GM23338 (cell line): ENCODE measurements at regions not wholly inside any gene's neighbourhood (a gene's known extent, or its start where the extent isn't known, plus 50 kb on each side); places are given as distances from the start of the nearest gene placed in this dataset.

Experiments
- ATAC-seq: fragments of 200-7000 bp; cut with Tn5 transposase; 3 replicates; pipeline ENCODE4 v1.9.1; 2020
- DNase-seq: peaks from one replicate; pipeline ENCODE4 v3.0.0-alpha.2; 2015; ENCODE audit warnings: low spot score
- H2AFZ ChIP-seq: fragments of 200-600 bp; sonication (generic); 2 replicates; pipeline ENCODE4 v1.8.0; 2016; ENCODE audit warnings: antibody characterized with exemption, mild to moderate bottlenecking, moderate library complexity
- H3F3A ChIP-seq: fragments of 200-600 bp; sonication (generic); replicated peaks from 2 replicates; pipeline ENCODE4 v1.8.0; 2017; ENCODE audit warnings: antibody characterized with exemption, mixed run types, low read depth
- H3K27ac ChIP-seq: fragments of 200-600 bp; sonication (generic); 2 replicates; pipeline ENCODE4 v1.6.1; 2016; ENCODE audit warnings: low read depth
- H3K27me3 ChIP-seq: fragments of 200-600 bp; sonication (generic); 2 replicates; pipeline ENCODE4 v1.8.0; 2016; ENCODE audit warnings: mild to moderate bottlenecking, mixed run types, moderate library complexity; ENCODE audit not compliant: insufficient read depth
- H3K36me3 ChIP-seq: fragments of 200-600 bp; sonication (generic); 2 replicates; pipeline ENCODE4 v1.8.0; 2016; ENCODE audit warnings: mild to moderate bottlenecking; ENCODE audit not compliant: insufficient read depth
- H3K4me1 ChIP-seq: fragments of 200-600 bp; sonication (generic); 2 replicates; pipeline ENCODE4 v1.8.0; 2016; ENCODE audit warnings: mild to moderate bottlenecking, moderate library complexity; ENCODE audit not compliant: insufficient read depth
- H3K4me2 ChIP-seq: fragments of 200-600 bp; sonication (generic); 2 replicates; pipeline ENCODE4 v1.7.1; 2017; ENCODE audit warnings: mixed run types
- H3K4me3 ChIP-seq: fragments of 200-600 bp; sonication (generic); 2 replicates; pipeline ENCODE4 v1.6.1; 2016; ENCODE audit warnings: mixed run types
- H3K79me2 ChIP-seq: fragments of 200-600 bp; sonication (generic); replicated peaks from 2 replicates; pipeline ENCODE4 v1.8.0; 2017; ENCODE audit warnings: mild to moderate bottlenecking; ENCODE audit not compliant: insufficient read depth
- H3K9me2 ChIP-seq: fragments of 200-600 bp; sonication (generic); 2 replicates; pipeline ENCODE4 v1.8.0; 2017; ENCODE audit not compliant: insufficient read depth
- H4K20me1 ChIP-seq: fragments of 200-600 bp; sonication (generic); replicated peaks from 2 replicates; pipeline ENCODE4 v1.8.0; 2017; ENCODE audit warnings: mild to moderate bottlenecking; ENCODE audit not compliant: insufficient read depth
- H3K27ac Mint-ChIP-seq: 2 replicates; pipeline ENCODE4 v1.8.0; 2020; ENCODE audit warnings: inconsistent platforms, mild to moderate bottlenecking, moderate library complexity, mixed read lengths
- H3K27me3 Mint-ChIP-seq: 3 replicates; pipeline ENCODE4 v1.8.0; 2022; ENCODE audit warnings: low read depth, mild to moderate bottlenecking, moderate library complexity, mixed read lengths, inconsistent platforms; ENCODE audit not compliant: insufficient read depth, poor library complexity
- H3K36me3 Mint-ChIP-seq: 3 replicates; pipeline ENCODE4 v1.8.0; 2021; ENCODE audit warnings: low read depth, mild to moderate bottlenecking, inconsistent platforms, moderate library complexity, mixed read lengths
- H3K4me1 Mint-ChIP-seq: 3 replicates; pipeline ENCODE4 v1.8.0; 2020; ENCODE audit warnings: mild to moderate bottlenecking, inconsistent platforms, mixed read lengths
- H3K4me3 Mint-ChIP-seq: 3 replicates; pipeline ENCODE4 v1.8.0; 2021; ENCODE audit warnings: moderate library complexity, mild to moderate bottlenecking, inconsistent platforms, mixed read lengths
- H3K9me3 Mint-ChIP-seq: 3 replicates; pipeline ENCODE4 v1.8.0; 2020; ENCODE audit warnings: moderate library complexity, mild to moderate bottlenecking, inconsistent platforms, mixed read lengths
- CREB1 ChIP-seq: fragments of 250-450 bp; sonication (Bioruptor Pico); IDR thresholded peaks from 2 replicates; pipeline ENCODE4 v1.5.0; 2020; ENCODE audit warnings: low read depth, mild to moderate bottlenecking, moderate library complexity
- JUNB ChIP-seq: IDR thresholded peaks from one replicate; pipeline ENCODE4 v1.6.1; 2016; ENCODE audit warnings: antibody characterized with exemption; ENCODE audit not compliant: unreplicated experiment
- POLR2AphosphoS5 ChIP-seq: IDR thresholded peaks from 2 replicates; pipeline ENCODE4 v1.6.1; 2016; ENCODE audit warnings: antibody characterized with exemption, low read depth
- STAT1 ChIP-seq: IDR thresholded peaks from one replicate; pipeline ENCODE4 v1.6.1; 2016; ENCODE audit warnings: antibody characterized with exemption; ENCODE audit not compliant: unreplicated experiment
- ZNF114 ChIP-seq: fragments of 250-450 bp; sonication (Bioruptor Pico); IDR thresholded peaks from 2 replicates; pipeline ENCODE4 v1.5.0; 2020; ENCODE audit warnings: mild to moderate bottlenecking, moderate library complexity
- ZNF331 ChIP-seq: fragments of 250-450 bp; sonication (Bioruptor Pico); IDR thresholded peaks from 2 replicates; pipeline ENCODE4 v1.5.0; 2020; ENCODE audit warnings: low read depth, mild to moderate bottlenecking, moderate library complexity
- TF ChIP-seq, protein P1 (sequence below): IDR thresholded peaks from one replicate; pipeline ENCODE4 v1.6.1; 2018; ENCODE audit warnings: antibody characterized with exemption; ENCODE audit not compliant: unreplicated experiment
- TF ChIP-seq, protein P2 (sequence below): IDR thresholded peaks from 2 replicates; pipeline ENCODE4 v1.6.1; 2016; ENCODE audit warnings: antibody characterized with exemption
- TF ChIP-seq, protein P3 (sequence below): fragments of 250-450 bp; sonication (Bioruptor Pico); IDR thresholded peaks from 2 replicates; pipeline ENCODE4 v1.5.0; 2020; ENCODE audit warnings: mild to moderate bottlenecking, moderate library complexity
- TF ChIP-seq, protein P4 (sequence below), 2 experiments: fragments of 200-600 bp in 1 of 2; sonication (generic) in 1 of 2; conservative IDR thresholded peaks; 2 replicates each; pipeline versions ENCODE4 v1.5.1 to v1.6.1; 2016 to 2017; ENCODE audit warnings: antibody characterized with exemption in 2 of 2, low read depth in 2 of 2, mild to moderate bottlenecking in 2 of 2, moderate library complexity in 1 of 2

DNA sequence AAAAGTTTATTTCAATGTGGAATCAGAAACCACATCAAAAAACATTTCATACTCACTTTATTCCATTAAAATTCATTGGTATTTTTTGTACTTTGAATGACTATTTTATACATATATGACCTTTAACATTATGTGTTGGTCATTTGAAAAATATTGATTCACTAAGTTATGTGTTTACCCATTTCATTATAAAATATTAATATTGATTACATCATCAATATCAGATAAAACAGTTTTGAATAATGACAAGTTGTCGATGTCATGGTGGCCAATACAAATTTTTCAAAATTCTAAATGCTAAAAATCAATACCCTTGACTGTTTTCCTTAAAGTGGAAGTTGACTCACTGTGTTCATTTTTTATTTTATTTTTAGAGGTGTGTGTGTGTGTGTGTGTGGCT, 239.7 kb upstream of the ROBO1 start (continued):
- TF ChIP-seq, protein P1, sequence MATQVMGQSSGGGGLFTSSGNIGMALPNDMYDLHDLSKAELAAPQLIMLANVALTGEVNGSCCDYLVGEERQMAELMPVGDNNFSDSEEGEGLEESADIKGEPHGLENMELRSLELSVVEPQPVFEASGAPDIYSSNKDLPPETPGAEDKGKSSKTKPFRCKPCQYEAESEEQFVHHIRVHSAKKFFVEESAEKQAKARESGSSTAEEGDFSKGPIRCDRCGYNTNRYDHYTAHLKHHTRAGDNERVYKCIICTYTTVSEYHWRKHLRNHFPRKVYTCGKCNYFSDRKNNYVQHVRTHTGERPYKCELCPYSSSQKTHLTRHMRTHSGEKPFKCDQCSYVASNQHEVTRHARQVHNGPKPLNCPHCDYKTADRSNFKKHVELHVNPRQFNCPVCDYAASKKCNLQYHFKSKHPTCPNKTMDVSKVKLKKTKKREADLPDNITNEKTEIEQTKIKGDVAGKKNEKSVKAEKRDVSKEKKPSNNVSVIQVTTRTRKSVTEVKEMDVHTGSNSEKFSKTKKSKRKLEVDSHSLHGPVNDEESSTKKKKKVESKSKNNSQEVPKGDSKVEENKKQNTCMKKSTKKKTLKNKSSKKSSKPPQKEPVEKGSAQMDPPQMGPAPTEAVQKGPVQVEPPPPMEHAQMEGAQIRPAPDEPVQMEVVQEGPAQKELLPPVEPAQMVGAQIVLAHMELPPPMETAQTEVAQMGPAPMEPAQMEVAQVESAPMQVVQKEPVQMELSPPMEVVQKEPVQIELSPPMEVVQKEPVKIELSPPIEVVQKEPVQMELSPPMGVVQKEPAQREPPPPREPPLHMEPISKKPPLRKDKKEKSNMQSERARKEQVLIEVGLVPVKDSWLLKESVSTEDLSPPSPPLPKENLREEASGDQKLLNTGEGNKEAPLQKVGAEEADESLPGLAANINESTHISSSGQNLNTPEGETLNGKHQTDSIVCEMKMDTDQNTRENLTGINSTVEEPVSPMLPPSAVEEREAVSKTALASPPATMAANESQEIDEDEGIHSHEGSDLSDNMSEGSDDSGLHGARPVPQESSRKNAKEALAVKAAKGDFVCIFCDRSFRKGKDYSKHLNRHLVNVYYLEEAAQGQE = no peak
- TF ChIP-seq, protein P2, sequence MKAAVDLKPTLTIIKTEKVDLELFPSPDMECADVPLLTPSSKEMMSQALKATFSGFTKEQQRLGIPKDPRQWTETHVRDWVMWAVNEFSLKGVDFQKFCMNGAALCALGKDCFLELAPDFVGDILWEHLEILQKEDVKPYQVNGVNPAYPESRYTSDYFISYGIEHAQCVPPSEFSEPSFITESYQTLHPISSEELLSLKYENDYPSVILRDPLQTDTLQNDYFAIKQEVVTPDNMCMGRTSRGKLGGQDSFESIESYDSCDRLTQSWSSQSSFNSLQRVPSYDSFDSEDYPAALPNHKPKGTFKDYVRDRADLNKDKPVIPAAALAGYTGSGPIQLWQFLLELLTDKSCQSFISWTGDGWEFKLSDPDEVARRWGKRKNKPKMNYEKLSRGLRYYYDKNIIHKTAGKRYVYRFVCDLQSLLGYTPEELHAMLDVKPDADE = no peak
- TF ChIP-seq STAT1 (no peak), ZNF114 (CRISPR knock-in tag) (no peak)

DNA sequence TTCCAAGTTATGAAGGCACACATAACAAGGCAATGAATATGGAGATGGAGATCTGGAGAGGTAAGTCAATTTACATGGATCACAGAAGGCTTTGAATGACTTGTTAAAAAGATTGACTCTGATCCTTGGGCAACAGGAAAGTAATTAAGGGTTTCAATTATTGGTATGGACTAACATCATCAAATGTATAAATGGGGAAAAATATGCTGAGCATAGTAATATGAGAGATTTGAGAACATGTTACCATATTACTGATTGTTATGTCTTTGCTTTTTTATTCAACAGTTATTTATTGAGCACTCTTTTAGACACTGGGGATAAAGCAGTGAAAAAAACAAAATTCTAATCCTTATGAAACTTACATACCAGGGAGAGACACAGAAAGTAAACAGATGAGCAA, 238.5 kb upstream of the ROBO1 start:
- no peak for ATAC-seq
- TF ChIP-seq POLR2AphosphoS5 (no peak), ZNF331 (CRISPR knock-in tag) (no peak), JUNB (no peak), CREB1 (CRISPR knock-in tag) (no peak), ZNF114 (CRISPR knock-in tag) (no peak)
- TF ChIP-seq, protein P3, sequence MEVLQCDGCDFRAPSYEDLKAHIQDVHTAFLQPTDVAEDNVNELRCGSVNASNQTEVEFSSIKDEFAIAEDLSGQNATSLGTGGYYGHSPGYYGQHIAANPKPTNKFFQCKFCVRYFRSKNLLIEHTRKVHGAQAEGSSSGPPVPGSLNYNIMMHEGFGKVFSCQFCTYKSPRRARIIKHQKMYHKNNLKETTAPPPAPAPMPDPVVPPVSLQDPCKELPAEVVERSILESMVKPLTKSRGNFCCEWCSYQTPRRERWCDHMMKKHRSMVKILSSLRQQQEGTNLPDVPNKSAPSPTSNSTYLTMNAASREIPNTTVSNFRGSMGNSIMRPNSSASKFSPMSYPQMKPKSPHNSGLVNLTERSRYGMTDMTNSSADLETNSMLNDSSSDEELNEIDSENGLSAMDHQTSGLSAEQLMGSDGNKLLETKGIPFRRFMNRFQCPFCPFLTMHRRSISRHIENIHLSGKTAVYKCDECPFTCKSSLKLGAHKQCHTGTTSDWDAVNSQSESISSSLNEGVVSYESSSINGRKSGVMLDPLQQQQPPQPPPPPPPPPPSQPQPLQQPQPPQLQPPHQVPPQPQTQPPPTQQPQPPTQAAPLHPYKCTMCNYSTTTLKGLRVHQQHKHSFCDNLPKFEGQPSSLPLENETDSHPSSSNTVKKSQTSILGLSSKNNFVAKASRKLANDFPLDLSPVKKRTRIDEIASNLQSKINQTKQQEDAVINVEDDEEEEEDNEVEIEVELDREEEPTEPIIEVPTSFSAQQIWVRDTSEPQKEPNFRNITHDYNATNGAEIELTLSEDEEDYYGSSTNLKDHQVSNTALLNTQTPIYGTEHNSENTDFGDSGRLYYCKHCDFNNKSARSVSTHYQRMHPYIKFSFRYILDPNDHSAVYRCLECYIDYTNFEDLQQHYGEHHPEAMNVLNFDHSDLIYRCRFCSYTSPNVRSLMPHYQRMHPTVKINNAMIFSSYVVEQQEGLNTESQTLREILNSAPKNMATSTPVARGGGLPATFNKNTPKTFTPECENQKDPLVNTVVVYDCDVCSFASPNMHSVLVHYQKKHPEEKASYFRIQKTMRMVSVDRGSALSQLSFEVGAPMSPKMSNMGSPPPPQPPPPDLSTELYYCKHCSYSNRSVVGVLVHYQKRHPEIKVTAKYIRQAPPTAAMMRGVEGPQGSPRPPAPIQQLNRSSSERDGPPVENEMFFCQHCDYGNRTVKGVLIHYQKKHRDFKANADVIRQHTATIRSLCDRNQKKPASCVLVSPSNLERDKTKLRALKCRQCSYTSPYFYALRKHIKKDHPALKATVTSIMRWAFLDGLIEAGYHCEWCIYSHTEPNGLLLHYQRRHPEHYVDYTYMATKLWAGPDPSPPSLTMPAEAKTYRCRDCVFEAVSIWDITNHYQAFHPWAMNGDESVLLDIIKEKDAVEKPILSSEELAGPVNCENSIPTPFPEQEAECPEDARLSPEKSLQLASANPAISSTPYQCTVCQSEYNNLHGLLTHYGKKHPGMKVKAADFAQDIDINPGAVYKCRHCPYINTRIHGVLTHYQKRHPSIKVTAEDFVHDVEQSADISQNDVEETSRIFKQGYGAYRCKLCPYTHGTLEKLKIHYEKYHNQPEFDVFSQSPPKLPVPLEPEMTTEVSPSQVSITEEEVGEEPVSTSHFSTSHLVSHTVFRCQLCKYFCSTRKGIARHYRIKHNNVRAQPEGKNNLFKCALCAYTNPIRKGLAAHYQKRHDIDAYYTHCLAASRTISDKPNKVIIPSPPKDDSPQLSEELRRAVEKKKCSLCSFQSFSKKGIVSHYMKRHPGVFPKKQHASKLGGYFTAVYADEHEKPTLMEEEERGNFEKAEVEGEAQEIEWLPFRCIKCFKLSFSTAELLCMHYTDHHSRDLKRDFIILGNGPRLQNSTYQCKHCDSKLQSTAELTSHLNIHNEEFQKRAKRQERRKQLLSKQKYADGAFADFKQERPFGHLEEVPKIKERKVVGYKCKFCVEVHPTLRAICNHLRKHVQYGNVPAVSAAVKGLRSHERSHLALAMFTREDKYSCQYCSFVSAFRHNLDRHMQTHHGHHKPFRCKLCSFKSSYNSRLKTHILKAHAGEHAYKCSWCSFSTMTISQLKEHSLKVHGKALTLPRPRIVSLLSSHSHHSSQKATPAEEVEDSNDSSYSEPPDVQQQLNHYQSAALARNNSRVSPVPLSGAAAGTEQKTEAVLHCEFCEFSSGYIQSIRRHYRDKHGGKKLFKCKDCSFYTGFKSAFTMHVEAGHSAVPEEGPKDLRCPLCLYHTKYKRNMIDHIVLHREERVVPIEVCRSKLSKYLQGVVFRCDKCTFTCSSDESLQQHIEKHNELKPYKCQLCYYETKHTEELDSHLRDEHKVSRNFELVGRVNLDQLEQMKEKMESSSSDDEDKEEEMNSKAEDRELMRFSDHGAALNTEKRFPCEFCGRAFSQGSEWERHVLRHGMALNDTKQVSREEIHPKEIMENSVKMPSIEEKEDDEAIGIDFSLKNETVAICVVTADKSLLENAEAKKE (CRISPR knock-in tag) = no peak
- TF ChIP-seq, protein P2 = no peak
- TF ChIP-seq, protein P4, sequence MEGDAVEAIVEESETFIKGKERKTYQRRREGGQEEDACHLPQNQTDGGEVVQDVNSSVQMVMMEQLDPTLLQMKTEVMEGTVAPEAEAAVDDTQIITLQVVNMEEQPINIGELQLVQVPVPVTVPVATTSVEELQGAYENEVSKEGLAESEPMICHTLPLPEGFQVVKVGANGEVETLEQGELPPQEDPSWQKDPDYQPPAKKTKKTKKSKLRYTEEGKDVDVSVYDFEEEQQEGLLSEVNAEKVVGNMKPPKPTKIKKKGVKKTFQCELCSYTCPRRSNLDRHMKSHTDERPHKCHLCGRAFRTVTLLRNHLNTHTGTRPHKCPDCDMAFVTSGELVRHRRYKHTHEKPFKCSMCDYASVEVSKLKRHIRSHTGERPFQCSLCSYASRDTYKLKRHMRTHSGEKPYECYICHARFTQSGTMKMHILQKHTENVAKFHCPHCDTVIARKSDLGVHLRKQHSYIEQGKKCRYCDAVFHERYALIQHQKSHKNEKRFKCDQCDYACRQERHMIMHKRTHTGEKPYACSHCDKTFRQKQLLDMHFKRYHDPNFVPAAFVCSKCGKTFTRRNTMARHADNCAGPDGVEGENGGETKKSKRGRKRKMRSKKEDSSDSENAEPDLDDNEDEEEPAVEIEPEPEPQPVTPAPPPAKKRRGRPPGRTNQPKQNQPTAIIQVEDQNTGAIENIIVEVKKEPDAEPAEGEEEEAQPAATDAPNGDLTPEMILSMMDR (conservative IDR thresholded peaks at IDR 0.05; ENCODE audit: low read depth in 2 of 2) = no peak

More for the DNA sequence above, 238.5 kb upstream of the ROBO1 start:
- Mint-ChIP-seq H3K27ac (no peak overlapping the region), H3K4me1 (peaks cover 12% of the 10 kb centered on the region; the same call in 2 of the 3 replicates), H3K4me3 (no peak overlapping the region), H3K27me3 (no peaks in the 10 kb centered on the region), H3K9me3 (no peaks in the 10 kb centered on the region), H3K36me3 (no peaks in the 10 kb centered on the region)
- Histone ChIP-seq H3F3A (no peaks in the 10 kb centered on the region), H3K4me1 (no peaks in the 10 kb centered on the region), H3K27me3 (no peaks in the 10 kb centered on the region), H3K79me2 (no peaks in the 10 kb centered on the region), H2AFZ (no peak overlapping the region), H3K36me3 (no peaks in the 10 kb centered on the region), H3K4me2 (no peak overlapping the region), H4K20me1 (no peaks in the 10 kb centered on the region), H3K4me3 (no peak overlapping the region), H3K9me2 (no peaks in the 10 kb centered on the region), H3K27ac (no peak overlapping the region)
- no peak for DNase-seq
